ENCODE measurements at regions not wholly inside any gene's neighbourhood (a gene's known extent, or its start where the extent isn't known, plus 50 kb on each side); places are given as distances from the start of the nearest gene placed in this dataset.

DNA sequence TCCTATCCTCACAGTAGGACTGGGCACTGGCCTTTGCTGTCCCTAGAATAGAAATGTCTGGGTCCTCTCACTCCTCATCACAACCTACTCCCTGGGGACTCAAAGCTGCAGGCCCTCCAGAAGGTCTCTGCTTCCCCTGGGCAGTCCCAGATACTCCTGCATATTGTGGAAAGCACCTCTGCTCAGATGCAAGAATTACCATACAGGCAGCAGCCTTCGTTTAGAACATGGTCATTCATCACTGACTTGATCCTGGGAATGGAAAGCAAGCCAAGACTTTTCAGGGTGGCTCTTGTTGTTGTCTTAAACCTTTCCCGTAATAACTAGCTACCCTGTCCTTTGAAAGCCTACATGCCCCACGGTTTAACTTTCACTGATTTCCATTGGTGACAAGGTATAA, 53.1 kb upstream of the NPAS2 start:
- H3K4me1 ChIP-seq (ENCODE audit: insufficient read depth, low read length), result no peaks in the 10 kb centered on the region
- CTCF ChIA-PET, result no interaction called here
- TF ChIP-seq, protein P1, sequence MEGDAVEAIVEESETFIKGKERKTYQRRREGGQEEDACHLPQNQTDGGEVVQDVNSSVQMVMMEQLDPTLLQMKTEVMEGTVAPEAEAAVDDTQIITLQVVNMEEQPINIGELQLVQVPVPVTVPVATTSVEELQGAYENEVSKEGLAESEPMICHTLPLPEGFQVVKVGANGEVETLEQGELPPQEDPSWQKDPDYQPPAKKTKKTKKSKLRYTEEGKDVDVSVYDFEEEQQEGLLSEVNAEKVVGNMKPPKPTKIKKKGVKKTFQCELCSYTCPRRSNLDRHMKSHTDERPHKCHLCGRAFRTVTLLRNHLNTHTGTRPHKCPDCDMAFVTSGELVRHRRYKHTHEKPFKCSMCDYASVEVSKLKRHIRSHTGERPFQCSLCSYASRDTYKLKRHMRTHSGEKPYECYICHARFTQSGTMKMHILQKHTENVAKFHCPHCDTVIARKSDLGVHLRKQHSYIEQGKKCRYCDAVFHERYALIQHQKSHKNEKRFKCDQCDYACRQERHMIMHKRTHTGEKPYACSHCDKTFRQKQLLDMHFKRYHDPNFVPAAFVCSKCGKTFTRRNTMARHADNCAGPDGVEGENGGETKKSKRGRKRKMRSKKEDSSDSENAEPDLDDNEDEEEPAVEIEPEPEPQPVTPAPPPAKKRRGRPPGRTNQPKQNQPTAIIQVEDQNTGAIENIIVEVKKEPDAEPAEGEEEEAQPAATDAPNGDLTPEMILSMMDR (IDR thresholded peaks at IDR 0.05), result no peak
- Mint-ChIP-seq H3K27me3 (no peaks in the 10 kb centered on the region), H3K4me3 (no peak overlapping the region), H3K36me3 (ENCODE audit: low read depth) (no peaks in the 10 kb centered on the region), H3K4me1 (ENCODE audit: low read depth) (no peaks in the 10 kb centered on the region), H3K27ac (no peak overlapping the region), H3K9me3 (peaks cover 2% of the 10 kb centered on the region)
- DNase-seq (no peak), ATAC-seq (ENCODE audit: poor library complexity) (no peak)
- no peaks in the 10 kb centered on the region for H3K27me3 ChIP-seq (ENCODE audit: control insufficient read depth in 1 of 2, insufficient read depth in 2 of 2, low read length in 2 of 2)
- no peak overlapping the region for H3K27ac ChIP-seq (ENCODE audit: low read depth in 1 of 2, low read length in 2 of 2)
- POLR2A ChIA-PET, result no interaction called here
- no peaks in the 10 kb centered on the region for H3K36me3 ChIP-seq (ENCODE audit: insufficient read depth, low read length)
- intact Hi-C loops (cut with DNase I, micrococcal nuclease), result no loop called here
- no peaks in the 10 kb centered on the region for H3K9me3 ChIP-seq (ENCODE audit: control insufficient read depth in 1 of 2, insufficient read depth in 1 of 2, low read length in 2 of 2)
- H3K4me3 ChIP-seq (ENCODE audit: low read length), result no peak overlapping the region

GRCh38 chr2:100767224-100767653, 52.7 kb upstream of the NPAS2 start:
- H3K27me3 Mint-ChIP-seq, result no peaks in the 10 kb centered on the region
- DNase-seq (no peak), ATAC-seq (ENCODE audit: poor library complexity) (no peak)
- no peaks in the 10 kb centered on the region for H3K36me3 Mint-ChIP-seq (ENCODE audit: low read depth)
- ChIA-PET POLR2A (no interaction called here), CTCF (no interaction called here)
- no peaks in the 10 kb centered on the region for H3K4me1 Mint-ChIP-seq (ENCODE audit: low read depth)
- peaks cover 2% of the 10 kb centered on the region for H3K9me3 Mint-ChIP-seq
- Histone ChIP-seq H3K27me3 (ENCODE audit: control insufficient read depth in 1 of 2, insufficient read depth in 2 of 2, low read length in 2 of 2) (no peaks in the 10 kb centered on the region), H3K4me1 (ENCODE audit: insufficient read depth, low read length) (no peaks in the 10 kb centered on the region), H3K4me3 (ENCODE audit: low read length) (no peak overlapping the region), H3K27ac (ENCODE audit: low read depth in 1 of 2, low read length in 2 of 2) (no peak overlapping the region), H3K36me3 (ENCODE audit: insufficient read depth, low read length) (no peaks in the 10 kb centered on the region), H3K9me3 (ENCODE audit: control insufficient read depth in 1 of 2, insufficient read depth in 1 of 2, low read length in 2 of 2) (no peaks in the 10 kb centered on the region)
- intact Hi-C loops (cut with DNase I, micrococcal nuclease), result no loop called here
- H3K27ac Mint-ChIP-seq, result no peak overlapping the region
- TF ChIP-seq, protein P1 (IDR thresholded peaks at IDR 0.05), result no peak
- H3K4me3 Mint-ChIP-seq, result no peak overlapping the region

DNA sequence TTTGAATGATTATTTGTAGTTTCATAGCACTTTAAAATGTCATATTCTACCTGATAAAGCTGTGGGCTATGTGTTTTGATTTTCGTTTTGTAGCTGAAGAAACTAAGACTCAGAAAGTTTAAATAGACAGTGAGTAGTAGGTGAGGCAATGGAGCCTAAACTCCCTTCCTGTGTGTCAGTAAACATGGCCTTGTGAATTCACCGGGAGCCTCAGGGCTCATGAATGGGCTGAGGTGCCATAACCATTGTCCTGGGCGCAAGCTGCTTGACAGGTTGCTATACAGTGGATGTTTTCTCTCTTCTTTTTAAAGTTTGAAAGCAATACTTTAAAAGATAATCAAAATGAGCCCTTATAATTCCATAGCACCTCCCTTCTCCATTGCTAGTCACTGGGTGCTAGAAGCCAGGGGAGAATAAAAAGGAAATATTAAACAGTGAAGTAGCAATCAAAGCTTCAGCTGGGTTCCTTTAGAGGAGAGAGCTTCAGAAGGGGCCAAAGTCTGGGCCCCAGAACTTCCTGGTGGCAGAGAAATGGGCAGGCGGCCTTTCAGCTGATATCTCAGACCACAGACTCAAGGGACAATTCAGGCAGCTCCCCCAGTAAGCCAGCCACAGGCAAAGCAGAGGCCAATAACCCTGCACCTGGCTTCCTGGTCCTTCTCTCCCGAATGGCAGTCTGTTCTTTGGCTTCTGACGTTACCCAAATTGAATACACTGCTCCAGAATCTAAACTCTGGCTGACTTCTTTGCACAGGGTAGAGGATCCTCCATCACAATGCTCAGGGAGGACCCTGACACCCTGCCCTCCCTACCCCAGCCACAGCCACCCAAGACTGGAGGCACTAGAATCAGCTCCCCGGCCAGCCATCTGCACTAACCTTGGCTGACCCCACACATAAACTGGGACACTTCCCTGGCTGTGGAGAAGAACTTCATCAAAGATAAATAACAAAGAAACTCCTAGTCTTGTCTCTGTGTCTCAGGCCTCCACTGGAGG, 51.8 kb upstream of the NPAS2 start:
- H3K27ac ChIP-seq (ENCODE audit: low read depth in 1 of 2, low read length in 2 of 2), result no peak overlapping the region
- no peak overlapping the region for H3K27ac Mint-ChIP-seq
- intact Hi-C loops (cut with DNase I, micrococcal nuclease), result no loop called here
- ChIA-PET CTCF (no interaction called here), POLR2A (no interaction called here)
- no peaks in the 10 kb centered on the region for H3K9me3 ChIP-seq (ENCODE audit: control insufficient read depth in 1 of 2, insufficient read depth in 1 of 2, low read length in 2 of 2)
- H3K4me1 Mint-ChIP-seq (ENCODE audit: low read depth), result no peaks in the 10 kb centered on the region
- no peak for DNase-seq
- H3K36me3 ChIP-seq (ENCODE audit: insufficient read depth, low read length), result no peaks in the 10 kb centered on the region
- no peak overlapping the region for H3K4me3 ChIP-seq (ENCODE audit: low read length)
- H3K27me3 ChIP-seq (ENCODE audit: control insufficient read depth in 1 of 2, insufficient read depth in 2 of 2, low read length in 2 of 2), result no peaks in the 10 kb centered on the region
- ATAC-seq (ENCODE audit: poor library complexity), result no peak
- H3K27me3 Mint-ChIP-seq, result no peaks in the 10 kb centered on the region
- H3K4me1 ChIP-seq (ENCODE audit: insufficient read depth, low read length), result no peaks in the 10 kb centered on the region
- peaks cover 2% of the 10 kb centered on the region for H3K9me3 Mint-ChIP-seq
- H3K4me3 Mint-ChIP-seq, result no peak overlapping the region
- no peaks in the 10 kb centered on the region for H3K36me3 Mint-ChIP-seq (ENCODE audit: low read depth)
- TF ChIP-seq, protein P1 (IDR thresholded peaks at IDR 0.05), result no peak
